Calu3 (cell line): ENCODE measurements at regions not wholly inside any gene's neighbourhood (a gene's known extent, or its start where the extent isn't known, plus 50 kb on each side); places are given as distances from the start of the nearest gene placed in this dataset.

ENCODE experiments used
- BruUV-seq: library from RNA; stranded (reverse); fragments of 400-500 nt; replicated peaks from 2 replicates; lab custom pipeline; 2021; lab: Mats Ljungman, UMichigan
- CTCF ChIA-PET: fragments of 300-600 bp; sonication (Branson Sonifier 250); formaldehyde crosslinking; loops from one replicate; lab custom pipeline; 2022; ENCODE audit warnings: antibody characterized with exemption; lab: Charles Lee
- DNase-seq: peaks from one replicate; pipeline ENCODE4 v3.0.0; 2022
- H3K27ac Mint-ChIP-seq: one replicate; pipeline ENCODE4 v1.8.0; 2022; ENCODE audit warnings: mixed read lengths; ENCODE audit not compliant: unreplicated experiment
- H3K27me3 Mint-ChIP-seq: one replicate; pipeline ENCODE4 v1.8.0; 2022; ENCODE audit warnings: mixed read lengths; ENCODE audit not compliant: unreplicated experiment
- H3K36me3 Mint-ChIP-seq: one replicate; pipeline ENCODE4 v1.8.0; 2022; ENCODE audit warnings: mild to moderate bottlenecking, moderate library complexity, mixed read lengths; ENCODE audit not compliant: insufficient read depth, unreplicated experiment
- H3K4me1 Mint-ChIP-seq: one replicate; pipeline ENCODE4 v1.8.0; 2022; ENCODE audit warnings: mild to moderate bottlenecking, low read depth, mixed read lengths; ENCODE audit not compliant: unreplicated experiment
- H3K4me3 Mint-ChIP-seq: one replicate; pipeline ENCODE4 v1.8.0; 2022; ENCODE audit warnings: mild to moderate bottlenecking, low read depth, moderate library complexity, mixed read lengths; ENCODE audit not compliant: unreplicated experiment
- H3K9me3 Mint-ChIP-seq: one replicate; pipeline ENCODE4 v1.8.0; 2022; ENCODE audit warnings: low read depth, mixed read lengths; ENCODE audit not compliant: unreplicated experiment
- CTCF ChIP-seq: fragments of 200-600 bp; IDR thresholded peaks from one replicate; pipeline ENCODE4 v1.8.0; 2022; ENCODE audit warnings: antibody characterized with exemption; ENCODE audit not compliant: unreplicated experiment
- intact Hi-C: fragments of 100-400 bp; cut with micrococcal nuclease; formaldehyde crosslinking; loops from one replicate; pipeline ENCODE4 v1.10.0; 2022; ENCODE audit not compliant: unreplicated experiment

- H3K27me3 Mint-ChIP-seq, result no peaks in the 10 kb centered on the region
- H3K27ac Mint-ChIP-seq, result no peak overlapping the region
- intact Hi-C loops, result no loop called here
- CTCF ChIA-PET, result interaction anchor here (0.5 to 0.9 kb wide), 2 partner anchors 18 to 41 kb away, joined by 3 to 4 read pairs; no protein-coding TSS in a partner anchor
- no peak for TF ChIP-seq CTCF
- DNase-seq, result no peak
- no peaks in the 10 kb centered on the region for H3K4me1 Mint-ChIP-seq
- no peak overlapping the region for H3K4me3 Mint-ChIP-seq
- no peaks in the 10 kb centered on the region for H3K36me3 Mint-ChIP-seq
- no TSS peak for BruUV-seq
- no peaks in the 10 kb centered on the region for H3K9me3 Mint-ChIP-seq
These were observed 235.4 kb downstream of the TBL1XR1 start for GRCh38 chr3:176961916-176962315.

GRCh38 chr3:176959867-176960266, 237.4 kb downstream of the TBL1XR1 start:
- no peak for TF ChIP-seq CTCF
- Mint-ChIP-seq H3K27me3 (no peaks in the 10 kb centered on the region), H3K9me3 (no peaks in the 10 kb centered on the region), H3K4me3 (no peak overlapping the region), H3K36me3 (no peaks in the 10 kb centered on the region), H3K27ac (no peak overlapping the region), H3K4me1 (no peaks in the 10 kb centered on the region)
- DNase-seq, result no peak
- BruUV-seq, result no TSS peak
- intact Hi-C loops, result no loop called here
- CTCF ChIA-PET, result no interaction called here

- TF ChIP-seq CTCF, result no peak
- no peaks in the 10 kb centered on the region for H3K27me3 Mint-ChIP-seq
- intact Hi-C loops, result no loop called here
- H3K4me1 Mint-ChIP-seq, result no peaks in the 10 kb centered on the region
- CTCF ChIA-PET, result no interaction called here
- H3K27ac Mint-ChIP-seq, result no peak overlapping the region
- H3K9me3 Mint-ChIP-seq, result no peaks in the 10 kb centered on the region
- no peak overlapping the region for H3K4me3 Mint-ChIP-seq
- DNase-seq, result no peak
- no TSS peak for BruUV-seq
- H3K36me3 Mint-ChIP-seq, result no peaks in the 10 kb centered on the region
These were observed 238.7 kb downstream of the TBL1XR1 start for GRCh38 chr3:176958560-176958959.

- Mint-ChIP-seq H3K27me3 (no peaks in the 10 kb centered on the region), H3K27ac (no peak overlapping the region), H3K4me1 (peaks cover 18% of the 10 kb centered on the region), H3K9me3 (no peaks in the 10 kb centered on the region), H3K36me3 (no peaks in the 10 kb centered on the region), H3K4me3 (no peak overlapping the region)
- DNase-seq, result no peak
- no peak for TF ChIP-seq CTCF
- intact Hi-C loops, result no loop called here
- CTCF ChIA-PET, result no interaction called here
- no TSS peak for BruUV-seq
These were observed 242.8 kb downstream of the TBL1XR1 start for GRCh38 chr3:176954517-176954916.
